ENCODE measurements at regions not wholly inside any gene's neighbourhood (a gene's known extent, or its start where the extent isn't known, plus 50 kb on each side); places are given as distances from the start of the nearest gene placed in this dataset.
"Not testable (repeated sequence)": the region's sequence is repeated elsewhere in the genome, so short reads cannot be mapped to it uniquely, and the experiment has no call there.

GRCh38 chrX:13474164-13474516 lies 95.3 kb upstream of the EGFL6 start:
- DNase-seq = no peak

DNA sequence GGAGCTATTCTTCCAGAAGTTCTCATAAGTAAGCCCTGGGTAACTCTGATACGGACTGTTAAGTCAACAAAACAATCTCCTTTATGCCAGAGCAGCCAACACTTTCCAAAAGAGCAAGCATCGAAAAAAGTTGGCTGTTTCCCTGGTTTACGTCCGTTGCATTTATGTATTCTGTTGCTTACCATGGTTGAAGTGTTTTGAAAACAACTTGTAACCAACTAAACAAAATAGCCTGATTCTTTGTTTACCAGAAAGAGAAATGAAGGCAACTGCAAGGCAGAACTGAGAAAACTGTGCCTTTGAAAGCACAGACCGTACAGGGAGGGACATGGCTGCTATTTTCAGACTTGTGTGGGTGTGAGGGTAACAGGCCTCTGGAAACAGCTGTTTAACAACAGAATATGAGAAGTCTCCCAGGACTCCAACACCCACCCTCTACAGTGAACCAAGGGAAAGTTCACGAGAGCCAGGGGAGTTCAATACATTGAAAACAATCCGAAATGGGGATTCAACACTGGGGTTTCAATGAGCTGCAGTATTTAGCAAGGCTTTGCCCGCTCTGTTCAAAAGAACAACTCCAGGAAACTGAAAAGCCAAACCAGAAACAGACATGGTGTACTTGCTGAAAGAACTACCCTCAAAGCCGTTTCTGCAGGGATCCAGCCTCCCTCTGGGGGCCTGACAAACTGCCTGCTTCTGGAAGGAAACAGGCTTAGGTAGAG lies 95.8 kb upstream of the EGFL6 start:
- no peak for DNase-seq

DNA sequence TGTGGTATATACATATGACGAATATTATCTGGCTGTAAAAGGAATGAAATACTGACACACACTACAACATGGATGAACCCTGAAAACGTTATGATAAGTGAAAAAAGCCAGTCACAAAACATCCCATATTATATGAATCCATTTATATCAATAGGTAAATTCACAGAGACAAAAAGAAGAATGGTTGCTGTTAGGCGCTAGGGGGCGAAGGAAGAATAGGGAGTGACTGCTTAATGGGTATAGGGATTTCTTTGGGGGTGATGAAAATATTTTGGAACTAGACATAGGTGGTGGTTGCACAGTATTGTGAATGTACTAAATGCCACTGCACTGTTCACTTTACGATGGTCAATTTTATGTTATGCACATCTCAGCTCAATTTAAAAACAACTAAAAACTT lies 96.4 kb upstream of the EGFL6 start:
- DNase-seq = no peak

- no peak for DNase-seq
Observed at GRCh38 chrX:13471269-13471668, 98.1 kb upstream of the EGFL6 start.

- no peak for DNase-seq
Observed at GRCh38 chrX:13470685-13470977, 98.8 kb upstream of the EGFL6 start.

DNA sequence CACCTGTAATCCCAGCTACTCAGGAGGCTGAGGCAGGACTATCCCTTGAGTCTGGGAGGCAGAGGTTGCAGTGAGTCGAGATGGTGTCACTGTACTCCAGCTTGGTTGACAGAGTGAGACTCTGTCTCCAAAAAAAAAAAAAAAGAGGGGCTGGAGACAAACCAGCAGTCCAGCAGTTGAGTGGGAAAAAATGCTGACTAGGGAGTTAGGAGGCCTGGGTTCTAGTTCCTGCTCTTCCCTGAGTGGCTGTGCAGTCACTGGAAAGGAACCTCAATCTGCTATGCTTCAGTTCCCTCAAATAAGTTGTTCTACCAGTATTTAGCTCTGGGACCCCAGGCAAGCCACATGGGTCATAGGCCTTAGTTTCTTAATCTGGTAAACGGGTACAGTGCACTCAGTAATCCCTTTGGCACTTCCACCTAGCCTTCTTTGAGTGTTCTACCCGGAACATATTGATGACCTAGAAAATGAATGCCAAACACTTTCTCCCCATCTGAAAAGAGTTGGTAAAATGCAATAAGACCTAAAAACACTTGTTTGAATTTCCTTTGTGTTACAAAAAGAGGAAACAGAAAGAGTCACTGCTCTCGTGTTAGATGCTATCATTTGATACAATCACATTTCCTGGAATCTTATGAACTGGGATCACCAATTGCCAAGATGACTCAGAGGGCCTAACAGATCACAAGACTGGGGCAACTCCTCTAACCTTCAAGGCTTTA lies 99.3 kb upstream of the EGFL6 start:
- no peak for DNase-seq

DNA sequence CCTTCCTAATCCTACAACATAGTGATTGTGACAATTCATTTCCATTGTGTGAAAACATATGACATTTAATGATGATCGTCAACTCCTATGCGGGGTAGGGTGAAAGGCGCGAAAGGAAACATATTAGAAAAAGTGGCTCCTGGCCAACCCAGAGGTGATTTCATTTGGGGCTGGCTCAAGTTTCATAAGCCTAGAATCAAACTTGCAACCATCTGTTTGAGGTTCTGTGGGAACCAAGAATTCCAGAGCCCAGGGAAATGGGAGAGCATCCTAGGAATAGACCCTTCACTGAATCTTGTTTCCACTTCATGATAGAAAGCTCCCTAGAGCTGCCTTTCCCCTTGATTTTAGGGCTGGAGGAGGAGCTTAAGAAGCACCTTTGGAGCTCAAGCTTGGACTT lies 101.3 kb upstream of the EGFL6 start:
- no peak for DNase-seq

- no peak for DNase-seq
Observed at GRCh38 chrX:13467243-13467642, 102.2 kb upstream of the EGFL6 start.

GRCh38 chrX:13464599-13465275 lies 104.7 kb upstream of the EGFL6 start:
- no peak for DNase-seq

DNA sequence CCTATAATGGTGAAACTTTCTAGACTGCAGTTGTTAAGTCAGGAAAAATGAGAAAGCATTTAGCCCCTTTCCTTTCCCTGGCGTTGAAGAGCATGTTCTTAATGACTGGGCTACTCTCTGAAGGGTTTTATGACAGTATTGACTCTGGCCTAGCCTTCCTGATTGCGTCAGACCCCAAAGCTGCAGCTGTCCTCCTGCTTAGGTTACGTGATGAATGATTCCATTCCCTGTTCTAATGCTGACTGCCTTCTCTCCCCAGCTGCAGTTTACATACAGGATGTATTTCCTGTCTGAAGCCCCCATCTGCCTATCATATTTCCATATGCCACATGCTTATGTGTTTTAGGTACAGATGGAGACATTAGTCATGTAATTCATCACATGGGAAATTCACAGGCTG lies 105.8 kb upstream of the EGFL6 start:
- DNase-seq = no peak

GRCh38 chrX:13452283-13452682 lies 117.1 kb upstream of the EGFL6 start:
- DNase-seq = no peak

GRCh38 chrX:13449441-13449840 lies 120.0 kb upstream of the EGFL6 start:
- no peak for DNase-seq

GRCh38 chrX:13448941-13449340 lies 120.5 kb upstream of the EGFL6 start:
- DNase-seq = no peak

GRCh38 chrX:13441608-13442007 lies 121.8 kb upstream of the ATXN3L start:
- not testable (repeated sequence) for DNase-seq

DNA sequence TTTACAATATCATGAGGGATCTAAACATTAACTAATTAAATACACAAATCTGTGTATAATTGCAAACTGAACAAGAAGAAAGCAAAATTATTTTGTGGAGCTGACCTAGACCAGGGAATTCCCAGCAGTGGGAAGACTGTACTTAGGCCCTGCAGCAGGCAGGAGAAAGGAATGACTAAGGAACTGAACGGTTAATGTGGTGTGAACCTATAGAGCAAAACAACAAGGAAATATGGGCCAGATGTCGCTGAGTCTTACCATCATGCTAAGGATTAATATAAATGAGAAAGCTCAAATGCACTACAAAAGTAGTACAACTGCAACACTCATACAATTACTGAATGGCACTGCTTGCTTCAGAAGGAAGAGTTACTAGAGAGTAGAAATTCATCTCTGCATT lies 120.3 kb upstream of the ATXN3L start:
- no peak for DNase-seq

DNA sequence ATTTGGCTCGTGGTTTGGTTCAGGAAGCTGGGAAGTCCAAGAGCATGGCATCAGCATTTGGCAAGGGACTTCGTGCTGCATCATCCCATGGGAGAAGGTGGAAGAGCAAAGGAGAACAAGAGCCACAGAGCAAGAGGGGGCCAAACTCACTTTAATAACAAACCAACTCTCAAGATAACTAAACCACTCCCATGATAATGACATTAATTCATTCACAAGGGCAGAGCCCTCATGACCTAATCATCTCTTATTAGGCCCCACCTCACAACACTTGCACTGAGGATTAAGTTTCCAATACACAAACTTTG lies 113.4 kb upstream of the ATXN3L start:
- DNase-seq = no peak

DNA sequence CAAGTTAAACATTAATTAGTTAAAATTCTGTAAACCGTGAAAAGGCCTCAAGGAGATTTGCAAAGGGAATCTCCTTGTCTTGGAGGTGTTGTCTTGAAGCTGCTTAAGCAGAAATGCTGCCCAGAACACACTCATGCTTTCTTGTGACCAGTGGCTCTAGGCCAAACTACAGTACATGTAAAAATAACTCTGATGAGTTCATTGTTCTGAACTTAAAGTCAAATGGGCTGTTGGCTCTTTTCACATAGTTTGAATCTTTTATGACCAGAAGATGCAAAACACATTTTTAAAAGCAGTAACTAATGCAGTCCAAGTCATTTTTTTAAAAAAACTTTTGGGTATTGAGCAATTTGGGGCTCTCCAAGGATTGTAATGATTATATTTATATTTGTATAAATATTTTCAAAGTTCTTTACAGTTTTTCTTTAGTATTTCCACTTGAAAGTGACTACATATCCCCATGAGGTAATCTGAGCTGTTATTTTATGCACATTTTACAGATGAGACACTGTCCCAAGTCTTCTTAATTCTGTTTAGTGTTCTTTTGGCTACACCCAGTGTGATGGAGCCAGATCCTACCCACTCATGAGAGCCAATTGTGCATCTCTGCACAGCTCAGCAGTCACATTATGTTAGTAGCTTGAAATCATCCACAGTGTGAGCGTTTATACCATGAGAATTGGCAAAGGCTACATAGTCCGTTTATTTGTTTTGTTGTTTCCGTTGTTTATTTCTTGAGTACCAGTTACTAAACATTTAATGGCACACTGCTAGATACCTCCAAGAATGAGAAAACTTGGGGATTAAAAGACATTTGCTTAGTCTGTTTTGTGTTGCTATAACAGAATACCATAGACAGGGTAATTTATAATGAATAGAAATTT lies 112.8 kb upstream of the ATXN3L start:
- no peak for DNase-seq

- DNase-seq = no peak
Observed at GRCh38 chrX:13430136-13430827, 110.4 kb upstream of the ATXN3L start.

GRCh38 chrX:13428053-13428786 lies 108.4 kb upstream of the ATXN3L start:
- DNase-seq = no peak

- DNase-seq = no peak
Observed at GRCh38 chrX:13427441-13428052, 107.7 kb upstream of the ATXN3L start.

DNA sequence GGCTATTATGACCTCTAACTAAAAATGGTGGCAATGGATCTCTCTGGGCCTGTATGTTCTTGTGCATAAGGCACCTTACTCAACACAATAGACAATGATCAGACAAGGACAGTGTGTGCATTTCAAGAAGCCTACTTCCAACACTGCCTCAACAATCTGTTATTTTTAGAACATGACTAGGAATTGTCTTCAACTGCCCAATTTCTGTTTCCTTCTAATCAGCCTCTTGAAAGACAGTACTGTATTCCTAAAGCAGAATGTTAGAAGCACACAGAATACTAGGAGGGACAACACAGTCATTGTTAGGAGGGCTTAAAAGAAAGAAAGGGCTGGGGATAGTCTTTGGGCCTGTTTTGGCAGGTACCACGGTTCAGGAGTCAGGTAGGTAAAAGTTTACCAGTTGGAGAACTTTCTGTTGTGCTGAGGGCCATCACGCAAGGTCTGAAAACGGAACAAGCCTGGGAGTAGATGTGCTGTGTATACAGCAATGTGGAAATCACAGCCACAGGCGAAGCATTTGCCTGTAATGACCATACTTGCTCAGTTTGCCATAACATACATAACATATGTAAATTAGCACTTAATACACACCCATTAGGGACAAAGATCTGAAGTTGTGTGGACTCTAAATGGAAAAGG lies 100.8 kb upstream of the ATXN3L start:
- DNase-seq = no peak

Data from T-helper 9 cell (primary cell).